Erythroblast (primary cell): ENCODE measurements at regions not wholly inside any gene's neighbourhood (a gene's known extent, or its start where the extent isn't known, plus 50 kb on each side); places are given as distances from the start of the nearest gene placed in this dataset.

Experiments used
- GATA1 ChIP-seq: IDR thresholded peaks from 2 replicates; pipeline ENCODE4 v1.6.1; 2011; ENCODE audit warnings: low read depth, mild to moderate bottlenecking, control low read depth, low read length, moderate library complexity
- POLR2A ChIP-seq: IDR thresholded peaks from 2 replicates; pipeline ENCODE4 v1.6.1; 2011; ENCODE audit warnings: mild to moderate bottlenecking, low read length

GRCh38 chr2:149872041-149872440, 284.5 kb upstream of the MMADHC start:
- no peak for TF ChIP-seq GATA1
- no peak for TF ChIP-seq POLR2A
